ENCODE measurements at regions not wholly inside any gene's neighbourhood (a gene's known extent, or its start where the extent isn't known, plus 50 kb on each side); places are given as distances from the start of the nearest gene placed in this dataset.
A peak's percentile ranks its signal among the peaks of the same experiment; 100 is the strongest.

DNA sequence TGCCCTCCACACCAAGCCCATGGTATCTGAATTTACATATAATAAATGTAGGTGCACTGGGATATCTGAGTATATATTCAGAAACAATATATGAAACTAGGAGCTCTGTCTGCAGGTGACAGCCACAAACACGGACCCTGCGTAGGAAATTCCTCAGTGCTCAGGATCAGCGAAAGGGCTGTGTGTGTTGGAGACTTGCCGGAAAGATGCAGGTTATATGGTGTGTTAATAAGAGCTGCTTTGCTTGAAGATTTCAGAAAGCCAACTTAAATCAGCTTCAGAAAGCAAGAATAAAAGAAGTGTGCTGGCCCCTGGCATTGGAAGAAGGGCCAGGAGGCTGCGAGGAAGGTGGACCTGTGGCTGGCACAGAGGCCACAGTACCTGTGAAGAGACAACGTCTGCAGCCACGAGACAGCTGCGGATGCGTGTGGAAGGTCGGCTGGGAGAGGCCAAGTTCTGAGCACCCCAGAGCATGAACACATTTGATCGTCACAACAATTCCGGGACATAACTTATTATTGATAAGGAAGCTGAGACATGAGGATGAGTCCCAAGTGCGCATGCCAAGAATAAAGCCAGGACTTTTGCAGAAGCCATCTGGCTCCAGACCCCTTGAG, 183.2 kb downstream of the DLL1 start:
- H3K27me3 ChIP-seq (replicated peaks in 1 of 4; ENCODE audit: control insufficient read depth in 3 of 4, extremely low read depth in 1 of 4, insufficient read depth in 3 of 4, low read length in 3 of 4) = no peaks in the 10 kb centered on the region
- H4K5ac ChIP-seq (ENCODE audit: insufficient read length, low read depth, low read length) = no peak overlapping the region
- WGBS, 2 experiments (ENCODE audit: extremely low coverage in 1 of 2, insufficient coverage in 1 of 2, insufficient read length in 1 of 2, insufficient replicate concordance in 2 of 2, low coverage in 1 of 2, low lambda C conversion rate in 2 of 2, missing lambda C conversion rate in 1 of 2) = 93% methylated on average over 13 of the region's 13 CpGs; no CpG with 5 or more reads in 1 of the 2 experiments
- no peak overlapping the region for H4K91ac ChIP-seq (replicated peaks; ENCODE audit: insufficient read length, low read length)
- no peak overlapping the region for H3K4me3 ChIP-seq (ENCODE audit: extremely low read depth in 1 of 4, insufficient read depth in 2 of 4, low read depth in 3 of 4, low read length in 4 of 4)
- no peak overlapping the region for H2BK5ac ChIP-seq (ENCODE audit: low read depth, low read length)
- no peak overlapping the region for H2BK20ac ChIP-seq (ENCODE audit: low read length)
- no peak for FAIRE-seq
- no peaks in the 10 kb centered on the region for H3K79me2 ChIP-seq (ENCODE audit: control insufficient read depth in 1 of 2, insufficient read depth in 2 of 2, low read length in 2 of 2)
- no peak overlapping the region for H2AK5ac ChIP-seq (ENCODE audit: low read depth, low read length)
- H2BK15ac ChIP-seq (ENCODE audit: low read length) = no peak overlapping the region
- H3K4me1 ChIP-seq (replicated peaks in 1 of 4; ENCODE audit: control insufficient read depth in 3 of 4, insufficient read depth in 4 of 4, low read length in 3 of 4) = no peaks in the 10 kb centered on the region; a peak in 2 of 7 replicates
- H3K4ac ChIP-seq (replicated peaks; ENCODE audit: insufficient read length, low read depth, low read length) = no peak overlapping the region
- H3K14ac ChIP-seq (ENCODE audit: insufficient read length) = no peak overlapping the region
- H3K23ac ChIP-seq (ENCODE audit: insufficient read length) = no peak overlapping the region
- no peaks in the 10 kb centered on the region for H4K20me1 ChIP-seq (replicated peaks in 1 of 2; ENCODE audit: control insufficient read depth in 1 of 2, insufficient read depth in 2 of 2, low read length in 2 of 2)
- TF ChIP-seq CHD2 (IDR thresholded peaks at IDR 0.05; ENCODE audit: low read length) = no peak
- no peak for TF ChIP-seq TEAD4 (IDR thresholded peaks at IDR 0.05; ENCODE audit: low read depth, low read length)
- H3K9me3 ChIP-seq (ENCODE audit: insufficient read depth in 2 of 2, low read depth in 1 of 2, low read length in 1 of 2) = no peaks in the 10 kb centered on the region
- no peak overlapping the region for H2BK120ac ChIP-seq (replicated peaks; ENCODE audit: low read depth, low read length)
- no peak overlapping the region for H3K9ac ChIP-seq (replicated peaks in 1 of 4; ENCODE audit: extremely low read depth in 1 of 4, low read depth in 3 of 4, low read length in 3 of 4)
- H3K27ac ChIP-seq (ENCODE audit: low read depth, low read length) = no peak overlapping the region
- no peak overlapping the region for H2BK12ac ChIP-seq (ENCODE audit: low read depth, low read length)
- H3K4me2 ChIP-seq (ENCODE audit: insufficient read depth in 1 of 2, low read depth in 2 of 2, low read length in 2 of 2) = no peak overlapping the region
- H2AFZ ChIP-seq (ENCODE audit: low read length) = no peak overlapping the region
- CTCF ChIA-PET (ENCODE audit: partially characterized antibody) = no interaction called here
- H3K56ac ChIP-seq (replicated peaks; ENCODE audit: insufficient read length, low read depth, low read length) = no peak overlapping the region
- no peak overlapping the region for H4K8ac ChIP-seq (ENCODE audit: extremely low read depth, insufficient read depth, low read length)
- DNase-seq (ENCODE audit: low read depth in 1 of 2, low spot score in 2 of 2) = peak in 1 of 2 experiments; percentile 24
- no peak overlapping the region for H3K18ac ChIP-seq (ENCODE audit: extremely low read depth, low read length)
- H3K79me1 ChIP-seq (ENCODE audit: low read depth, low read length) = no peaks in the 10 kb centered on the region
- POLR2A ChIA-PET (ENCODE audit: partially characterized antibody) = no interaction called here
- H3K36me3 ChIP-seq (ENCODE audit: control insufficient read depth in 2 of 4, insufficient read depth in 4 of 4, low read length in 3 of 4) = no peaks in the 10 kb centered on the region
- H3K23me2 ChIP-seq (ENCODE audit: low read depth, low read length) = no peaks in the 10 kb centered on the region

Measured in H1 (cell line).